GM23248 (cell line): ENCODE measurements at regions not wholly inside any gene's neighbourhood (a gene's known extent, or its start where the extent isn't known, plus 50 kb on each side); places are given as distances from the start of the nearest gene placed in this dataset.

Experiments
- DNase-seq: peaks from one replicate; pipeline ENCODE4 v3.0.0-alpha.2; 2015
- H2AFZ ChIP-seq: fragments of 200-600 bp; sonication (generic); 2 replicates; pipeline ENCODE4 v1.6.1; 2016; ENCODE audit warnings: antibody characterized with exemption
- H3F3A ChIP-seq: fragments of 200-600 bp; sonication (generic); 2 replicates; pipeline ENCODE4 v1.6.1; 2016; ENCODE audit warnings: mild to moderate bottlenecking, antibody characterized with exemption, mixed run types; ENCODE audit not compliant: insufficient read depth
- H3K27ac ChIP-seq: fragments of 200-600 bp; sonication (generic); 2 replicates; pipeline ENCODE4 v1.5.1; 2016; ENCODE audit warnings: mild to moderate bottlenecking
- H3K27me3 ChIP-seq: fragments of 200-600 bp; sonication (generic); replicated peaks from 2 replicates; pipeline ENCODE4 v1.6.1; 2016; ENCODE audit warnings: mild to moderate bottlenecking; ENCODE audit not compliant: insufficient read depth
- H3K36me3 ChIP-seq: fragments of 200-600 bp; sonication (generic); 2 replicates; pipeline ENCODE4 v1.6.1; 2016; ENCODE audit warnings: low read depth, mild to moderate bottlenecking
- H3K4me1 ChIP-seq: fragments of 200-600 bp; sonication (generic); 2 replicates; pipeline ENCODE4 v1.6.1; 2016; ENCODE audit warnings: mild to moderate bottlenecking; ENCODE audit not compliant: insufficient read depth
- H3K4me2 ChIP-seq: fragments of 200-600 bp; sonication (generic); one replicate; pipeline ENCODE4 v1.6.1; 2016; ENCODE audit warnings: mild to moderate bottlenecking; ENCODE audit not compliant: unreplicated experiment
- H3K4me3 ChIP-seq: fragments of 200-600 bp; sonication (generic); 2 replicates; pipeline ENCODE4 v1.5.1; 2016; ENCODE audit warnings: mild to moderate bottlenecking
- H3K79me2 ChIP-seq: fragments of 200-600 bp; sonication (generic); 2 replicates; pipeline ENCODE4 v1.6.1; 2016; ENCODE audit warnings: mild to moderate bottlenecking; ENCODE audit not compliant: insufficient read depth
- H3K9ac ChIP-seq: fragments of 200-600 bp; sonication (generic); 2 replicates; pipeline ENCODE4 v1.6.1; 2016; ENCODE audit warnings: mild to moderate bottlenecking
- H3K9me2 ChIP-seq: fragments of 200-600 bp; sonication (generic); 2 replicates; pipeline ENCODE4 v1.6.1; 2016; ENCODE audit warnings: mixed run types, mild to moderate bottlenecking, moderate library complexity; ENCODE audit not compliant: insufficient read depth
- H3K9me3 ChIP-seq: fragments of 200-600 bp; sonication (generic); one replicate; pipeline ENCODE4 v1.6.1; 2017; ENCODE audit warnings: low read depth
- H4K20me1 ChIP-seq: fragments of 200-600 bp; sonication (generic); 2 replicates; pipeline ENCODE4 v1.6.0; 2016; ENCODE audit not compliant: insufficient read depth
- EZH2 ChIP-seq: fragments of 200-600 bp; sonication (generic); IDR thresholded peaks from 2 replicates; pipeline ENCODE4 v1.6.1; 2018; ENCODE audit warnings: antibody characterized with exemption, mild to moderate bottlenecking; ENCODE audit not compliant: insufficient read depth, poor library complexity, severe bottlenecking
- EZH2phosphoT487 ChIP-seq: fragments of 200-600 bp; sonication (generic); IDR thresholded peaks from 2 replicates; pipeline ENCODE4 v1.6.1; 2018; ENCODE audit warnings: antibody characterized with exemption, moderate library complexity, mild to moderate bottlenecking, low read depth; ENCODE audit not compliant: insufficient read depth
- WGBS, 2 experiments: methylation state at CpG; one replicate each; pipeline ENCODE4 v1.1.6; 2015 to 2017; ENCODE audit warnings: low lambda C conversion rate in 2 of 2, low coverage in 1 of 2; ENCODE audit errors: missing lambda C conversion rate in 2 of 2; 5-methylcytosine and 5-hydroxymethylcytosine counted together
- in situ Hi-C: fragments of 300-500 bp; cut with MboI; formaldehyde crosslinking; loops from 2 replicates; pipeline ENCODE4 v1.15.0; 2020

DNA sequence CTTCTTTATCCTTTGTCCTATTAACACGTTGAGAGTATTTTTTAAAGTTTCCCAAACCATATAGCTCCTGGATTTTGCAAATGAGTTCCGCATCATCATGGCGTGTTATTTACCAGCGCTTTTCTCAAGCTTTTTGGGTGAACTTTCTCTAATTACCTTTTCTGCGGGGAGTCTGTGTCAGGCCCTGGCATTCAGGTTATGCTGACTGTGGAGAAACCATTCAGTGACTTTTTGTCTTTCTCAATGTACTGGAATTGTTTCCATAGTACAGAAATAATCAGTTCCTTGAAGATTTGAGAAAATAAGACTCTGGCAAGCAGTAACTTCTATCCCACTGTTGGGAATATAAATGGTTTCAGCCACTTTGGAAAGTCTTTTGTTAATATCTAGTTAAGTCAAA, 115.3 kb downstream of the CDH26 start:
- Histone ChIP-seq H3K4me2 (no peak overlapping the region), H3K27me3 (peaks cover 14% of the 10 kb centered on the region; the same call in 1 of the 2 replicates), H3K36me3 (no peaks in the 10 kb centered on the region), H3K4me1 (no peaks in the 10 kb centered on the region), H4K20me1 (no peaks in the 10 kb centered on the region), H3K9me2 (no peaks in the 10 kb centered on the region), H3F3A (no peaks in the 10 kb centered on the region), H3K4me3 (no peak overlapping the region), H3K79me2 (no peaks in the 10 kb centered on the region), H3K9me3 (no peaks in the 10 kb centered on the region), H3K27ac (no peak overlapping the region), H3K9ac (no peak overlapping the region), H2AFZ (no peak overlapping the region)
- no peak for TF ChIP-seq EZH2
- no peak for TF ChIP-seq EZH2phosphoT487
- no peak for DNase-seq
- whole genome bisulfite sequencing, 2 experiments, result 51 to 57% methylated on average over 5 of the region's 5 CpGs
- in situ Hi-C loops, result loop anchor here (25.0 kb wide), 1 partner anchor 1814 kb away; no protein-coding TSS in a partner anchor

DNA sequence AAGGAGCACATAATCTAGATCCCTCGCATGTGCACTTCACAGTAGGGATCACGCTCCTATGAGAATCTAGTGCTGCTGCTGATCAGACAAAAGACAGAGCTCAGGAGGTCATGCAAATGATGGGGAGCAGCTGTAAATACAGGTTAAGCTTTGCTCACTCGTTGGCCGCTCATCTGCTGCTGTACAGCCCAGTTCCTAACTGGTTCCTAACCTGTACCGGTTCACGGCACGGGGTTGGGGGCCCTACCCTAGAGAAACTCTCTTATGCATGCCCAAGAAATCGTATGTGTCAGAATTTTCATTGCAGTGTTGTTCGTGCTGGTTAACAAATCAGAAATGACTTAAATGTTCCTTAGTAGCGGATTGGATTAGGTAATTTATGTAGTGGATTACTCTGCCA, 116.1 kb downstream of the CDH26 start:
- 45 to 46% methylated on average over 10 of the region's 10 CpGs for WGBS, 2 experiments
- no peak overlapping the region for H3K9ac ChIP-seq
- no peak for DNase-seq
- H3K9me2 ChIP-seq, result no peaks in the 10 kb centered on the region
- no peaks in the 10 kb centered on the region for H3K36me3 ChIP-seq
- no peak overlapping the region for H3K27ac ChIP-seq
- no peaks in the 10 kb centered on the region for H3F3A ChIP-seq
- H3K4me2 ChIP-seq, result no peak overlapping the region
- H2AFZ ChIP-seq, result no peak overlapping the region
- peaks cover 11% of the 10 kb centered on the region; the same call in 1 of the 2 replicates for H3K27me3 ChIP-seq
- no peaks in the 10 kb centered on the region for H4K20me1 ChIP-seq
- TF ChIP-seq EZH2 (no peak), EZH2phosphoT487 (no peak)
- in situ Hi-C loops, result loop anchor here (25.0 kb wide), 1 partner anchor 1813 kb away; no protein-coding TSS in a partner anchor
- H3K4me1 ChIP-seq, result no peaks in the 10 kb centered on the region
- H3K79me2 ChIP-seq, result no peaks in the 10 kb centered on the region
- no peaks in the 10 kb centered on the region for H3K9me3 ChIP-seq
- H3K4me3 ChIP-seq, result no peak overlapping the region

DNA sequence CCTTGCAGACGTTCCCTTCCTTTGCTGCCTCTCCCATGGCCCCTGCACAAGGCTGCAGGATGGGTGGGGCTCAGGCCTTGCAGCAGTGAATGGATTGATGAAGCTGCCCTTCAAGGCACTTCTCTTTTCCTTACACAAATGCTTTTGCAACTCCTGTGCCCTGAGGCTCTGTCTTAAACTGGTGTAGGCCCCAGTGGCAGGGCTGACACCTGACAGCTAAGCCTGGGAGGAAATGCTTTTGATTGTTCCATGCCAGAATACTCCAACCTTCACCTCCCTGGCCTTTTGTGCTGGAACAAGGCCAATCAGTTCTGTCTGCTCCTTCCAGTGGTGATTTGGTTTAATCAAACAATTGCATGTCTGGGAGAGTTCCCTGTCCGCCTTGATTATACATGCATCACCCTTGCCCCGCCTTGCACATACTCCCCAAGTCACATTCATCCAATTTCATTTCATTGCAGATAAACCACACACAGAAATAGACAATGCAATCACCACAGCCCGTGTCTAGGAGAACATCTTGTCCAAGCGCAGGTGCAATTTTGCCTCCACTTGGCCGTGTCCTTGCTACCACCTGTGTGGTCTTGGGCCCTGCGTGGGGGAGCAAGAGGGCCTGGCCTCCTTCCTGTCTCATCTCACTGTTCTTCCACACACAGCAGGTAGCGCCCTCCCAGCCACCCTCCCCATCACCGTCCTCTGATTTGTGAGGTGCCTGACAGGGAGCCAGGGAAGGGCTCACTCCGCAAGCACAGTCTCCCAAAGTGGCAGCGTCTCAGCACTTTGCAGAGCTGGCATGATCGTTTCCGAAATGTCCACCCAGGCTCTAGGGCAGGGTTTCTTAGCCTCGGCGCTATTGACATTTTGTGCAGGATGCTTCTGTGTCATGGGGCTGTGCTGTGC, 120.4 kb downstream of the CDH26 start:
- Histone ChIP-seq H3K27me3 (no peaks in the 10 kb centered on the region; the same call in 1 of the 2 replicates), H3K4me3 (no peak overlapping the region), H2AFZ (no peak overlapping the region), H3K9ac (no peak overlapping the region), H3K9me3 (no peaks in the 10 kb centered on the region), H3K27ac (no peak overlapping the region), H3K4me2 (no peak overlapping the region), H3K9me2 (no peaks in the 10 kb centered on the region), H3K36me3 (no peaks in the 10 kb centered on the region), H3K4me1 (no peaks in the 10 kb centered on the region), H3K79me2 (no peaks in the 10 kb centered on the region), H4K20me1 (no peaks in the 10 kb centered on the region), H3F3A (no peaks in the 10 kb centered on the region)
- 68 to 72% methylated on average over 15 of the region's 15 CpGs for WGBS, 2 experiments
- DNase-seq, result no peak
- TF ChIP-seq EZH2phosphoT487 (no peak), EZH2 (no peak)
- in situ Hi-C loops, result no loop called here

DNA sequence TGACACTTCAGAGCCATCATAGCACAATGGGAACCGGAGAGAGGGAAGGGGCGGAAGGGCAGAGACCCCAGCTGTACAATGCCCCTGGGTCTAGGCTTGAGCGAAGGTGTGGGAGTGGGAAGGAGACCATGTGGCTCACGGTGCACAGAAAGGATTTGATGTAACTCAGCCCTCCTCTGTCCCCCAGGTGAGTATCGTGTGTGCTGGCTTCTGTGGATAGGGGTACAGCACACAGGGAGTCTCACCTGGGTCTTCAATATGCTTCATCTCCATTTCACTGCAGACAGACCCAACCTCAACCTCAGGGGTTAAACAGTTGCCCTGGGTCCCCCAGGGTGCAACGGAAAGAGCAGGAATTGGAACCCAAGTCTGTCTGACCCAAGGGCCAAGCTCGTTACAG, 122.2 kb downstream of the CDH26 start:
- no peak overlapping the region for H3K4me3 ChIP-seq
- no peak overlapping the region for H3K27ac ChIP-seq
- no peak overlapping the region for H3K4me2 ChIP-seq
- in situ Hi-C loops, result no loop called here
- H3K79me2 ChIP-seq, result no peaks in the 10 kb centered on the region
- no peak overlapping the region for H3K9ac ChIP-seq
- no peaks in the 10 kb centered on the region for H3K9me2 ChIP-seq
- no peaks in the 10 kb centered on the region for H4K20me1 ChIP-seq
- no peak for TF ChIP-seq EZH2phosphoT487
- no peak for TF ChIP-seq EZH2
- WGBS, 2 experiments, result 46 to 49% methylated on average over 7 of the region's 7 CpGs
- no peaks in the 10 kb centered on the region for H3K4me1 ChIP-seq
- DNase-seq, result no peak
- no peaks in the 10 kb centered on the region for H3F3A ChIP-seq
- no peaks in the 10 kb centered on the region for H3K9me3 ChIP-seq
- H3K27me3 ChIP-seq, result no peaks in the 10 kb centered on the region; the same call in 1 of the 2 replicates
- H3K36me3 ChIP-seq, result no peaks in the 10 kb centered on the region
- no peak overlapping the region for H2AFZ ChIP-seq
